Stimulated activated naive B cell treated with anti-CD40 and anti-IgM and Interleukin-4, amounts not matched to agents 10 μg/mL and 1 μg/mL and 100 μg/mL, for 72 hours (primary cell): ENCODE measurements at regions not wholly inside any gene's neighbourhood (a gene's known extent, or its start where the extent isn't known, plus 50 kb on each side); places are given as distances from the start of the nearest gene placed in this dataset.
"Not testable (repeated sequence)": the region's sequence is repeated elsewhere in the genome, so short reads cannot be mapped to it uniquely, and the experiment has no call there.

Experiments used
- ATAC-seq, 2 donors: fragments of 150-1000 bp; cut with Tn5 transposase; replicated peaks; 2 replicates each; pipeline ENCODE4 v1.10.0; 2021; ENCODE audit warnings: moderate library complexity in 1 of 2
- DNase-seq: peaks from one replicate; pipeline ENCODE4 v3.0.0; 2021
- H3K27ac Mint-ChIP-seq: one replicate; pipeline ENCODE4 v1.8.0; 2022; ENCODE audit warnings: mild to moderate bottlenecking, mixed read lengths
- H3K27me3 Mint-ChIP-seq, 2 donors: one replicate each; pipeline ENCODE4 v1.8.0; 2022; ENCODE audit warnings: mixed read lengths in 2 of 2
- H3K36me3 Mint-ChIP-seq, 2 donors: one replicate each; pipeline ENCODE4 v1.8.0; 2022; ENCODE audit warnings: mixed read lengths in 2 of 2, mild to moderate bottlenecking in 1 of 2
- H3K4me1 Mint-ChIP-seq, 2 donors: one replicate each; pipeline ENCODE4 v1.8.0; 2022; ENCODE audit warnings: mixed read lengths in 2 of 2, mild to moderate bottlenecking in 1 of 2
- H3K4me3 Mint-ChIP-seq, 2 donors: one replicate each; pipeline ENCODE4 v1.8.0; 2022; ENCODE audit warnings: mild to moderate bottlenecking in 2 of 2, mixed read lengths in 2 of 2, moderate library complexity in 1 of 2
- H3K9me3 Mint-ChIP-seq, 2 donors: one replicate each; pipeline ENCODE4 v1.8.0; 2022; ENCODE audit warnings: mixed read lengths in 2 of 2, mild to moderate bottlenecking in 1 of 2

DNA sequence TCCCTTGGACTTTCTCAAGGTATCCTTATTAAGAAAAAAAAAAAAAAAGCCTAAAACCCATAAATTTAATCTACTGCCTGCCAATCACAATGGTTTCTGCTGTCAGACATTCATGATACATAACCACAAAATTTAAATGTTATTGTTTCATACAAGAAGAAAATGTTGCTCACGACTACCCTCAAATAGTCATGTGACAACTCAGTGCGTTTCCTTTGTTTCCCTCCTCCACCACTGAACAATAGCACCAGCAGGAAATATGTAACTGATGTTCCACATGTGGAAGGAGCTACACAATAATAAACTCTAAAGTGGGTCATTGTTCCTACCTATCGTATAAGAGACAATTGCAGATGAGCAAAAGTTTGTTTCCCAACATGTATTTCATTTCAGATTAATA lies 244.1 kb upstream of the EDNRA start:
- no peaks in the 10 kb centered on the region for H3K4me1 Mint-ChIP-seq
- DNase-seq (no peak), ATAC-seq (no peak)
- H3K27me3 Mint-ChIP-seq, result no peaks in the 10 kb centered on the region
- no peaks in the 10 kb centered on the region for H3K36me3 Mint-ChIP-seq
- H3K9me3 Mint-ChIP-seq, result peaks cover 0 to 2% of the 10 kb centered on the region in 2 donors
- H3K27ac Mint-ChIP-seq, result no peak overlapping the region
- H3K4me3 Mint-ChIP-seq, result no peak overlapping the region

- no peaks in the 10 kb centered on the region for H3K27me3 Mint-ChIP-seq
- ATAC-seq, result no peak
- no peaks in the 10 kb centered on the region for H3K36me3 Mint-ChIP-seq
- no peaks in the 10 kb centered on the region for H3K4me1 Mint-ChIP-seq
- H3K4me3 Mint-ChIP-seq, result no peak overlapping the region
- H3K27ac Mint-ChIP-seq, result no peak overlapping the region
- peaks cover 0 to 1% of the 10 kb centered on the region in 2 donors for H3K9me3 Mint-ChIP-seq
- no peak for DNase-seq
Measured at GRCh38 chr4:147244786-147245185, 236.1 kb upstream of the EDNRA start.

GRCh38 chr4:147246096-147246495 lies 234.8 kb upstream of the EDNRA start:
- Mint-ChIP-seq H3K9me3 (peaks cover 0 to 1% of the 10 kb centered on the region in 2 donors), H3K27ac (no peak overlapping the region), H3K4me1 (no peaks in the 10 kb centered on the region), H3K36me3 (no peaks in the 10 kb centered on the region), H3K4me3 (no peak overlapping the region), H3K27me3 (no peaks in the 10 kb centered on the region)
- ATAC-seq (peak in 1 of 2 donors; percentile 19), DNase-seq (no peak)

DNA sequence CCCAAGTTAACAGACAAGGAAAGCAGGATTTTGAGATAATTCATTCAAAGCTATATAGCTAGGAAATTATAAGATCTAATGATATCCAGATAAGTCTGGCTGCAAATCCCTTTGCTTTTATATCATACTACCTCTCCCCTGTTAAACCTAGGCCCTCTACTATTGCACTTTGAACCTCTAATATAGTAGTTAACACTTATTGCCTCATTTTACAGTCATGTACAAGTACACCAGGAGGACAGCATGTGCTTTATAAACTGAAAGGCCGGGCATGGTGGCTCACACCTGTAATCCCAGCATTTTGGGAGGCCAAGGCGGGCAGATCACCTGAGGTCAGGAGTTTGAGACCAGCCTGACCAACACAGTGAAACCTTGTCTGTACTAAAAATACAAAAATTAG lies 234.4 kb upstream of the EDNRA start:
- not testable (repeated sequence) for DNase-seq, H3K27ac Mint-ChIP-seq, ATAC-seq, H3K27me3 Mint-ChIP-seq, H3K4me3 Mint-ChIP-seq, H3K4me1 Mint-ChIP-seq, H3K36me3 Mint-ChIP-seq, H3K9me3 Mint-ChIP-seq

- peaks cover 0 to 1% of the 10 kb centered on the region in 2 donors for H3K9me3 Mint-ChIP-seq
- no peaks in the 10 kb centered on the region for H3K27me3 Mint-ChIP-seq
- no peak overlapping the region for H3K4me3 Mint-ChIP-seq
- no peaks in the 10 kb centered on the region for H3K36me3 Mint-ChIP-seq
- ATAC-seq, result no peak
- no peak for DNase-seq
- no peak overlapping the region for H3K27ac Mint-ChIP-seq
- no peaks in the 10 kb centered on the region for H3K4me1 Mint-ChIP-seq
Measured at GRCh38 chr4:147247579-147247978, 233.3 kb upstream of the EDNRA start.

DNA sequence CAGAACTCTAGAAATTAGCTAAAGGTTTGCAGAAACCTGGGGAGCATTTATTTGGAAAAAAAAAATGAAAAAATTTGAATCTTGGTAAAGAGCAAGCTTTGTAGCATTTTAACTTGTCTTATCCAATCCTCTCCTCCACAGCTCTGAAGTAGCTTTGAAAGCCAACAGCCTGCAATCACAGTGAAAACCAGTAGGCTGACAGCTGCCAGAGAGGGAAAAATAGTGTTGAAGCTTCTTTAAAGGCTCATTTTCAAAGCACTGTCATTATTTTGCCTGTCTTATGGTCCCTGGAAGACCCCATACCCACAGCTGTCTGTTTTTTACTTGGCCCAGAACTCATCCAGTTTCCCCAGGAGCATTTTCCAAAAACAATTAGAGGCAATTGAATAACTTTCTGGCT lies 230.8 kb upstream of the EDNRA start:
- no peak overlapping the region for H3K27ac Mint-ChIP-seq
- no peaks in the 10 kb centered on the region for H3K4me1 Mint-ChIP-seq
- no peaks in the 10 kb centered on the region for H3K27me3 Mint-ChIP-seq
- H3K9me3 Mint-ChIP-seq, result peaks cover 5 to 7% of the 10 kb centered on the region in 2 donors
- no peak for ATAC-seq
- H3K36me3 Mint-ChIP-seq, result peaks cover 0 to 3% of the 10 kb centered on the region in 2 donors
- DNase-seq, result no peak
- H3K4me3 Mint-ChIP-seq, result no peak overlapping the region

DNA sequence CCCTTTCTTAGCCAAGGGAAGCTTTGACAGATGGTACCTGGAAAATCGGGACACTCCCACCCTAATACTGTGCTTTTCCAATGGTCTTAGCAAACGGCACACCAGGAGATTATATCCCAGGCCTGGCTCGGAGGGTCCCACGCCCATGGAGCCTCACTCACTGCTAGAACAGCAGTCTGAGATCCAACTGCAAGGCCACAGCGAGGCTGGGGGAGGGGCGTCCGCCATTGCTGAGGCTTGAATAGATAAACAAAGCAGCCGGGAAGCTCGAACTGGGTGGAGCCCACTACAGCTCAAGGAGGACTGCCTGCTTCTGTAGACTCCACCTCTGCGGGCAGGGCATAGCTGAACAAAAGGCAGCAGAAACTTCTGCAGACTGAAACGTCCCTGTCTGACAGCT lies 225.6 kb upstream of the EDNRA start:
- not testable (repeated sequence) for H3K27ac Mint-ChIP-seq, H3K27me3 Mint-ChIP-seq, H3K4me1 Mint-ChIP-seq

DNA sequence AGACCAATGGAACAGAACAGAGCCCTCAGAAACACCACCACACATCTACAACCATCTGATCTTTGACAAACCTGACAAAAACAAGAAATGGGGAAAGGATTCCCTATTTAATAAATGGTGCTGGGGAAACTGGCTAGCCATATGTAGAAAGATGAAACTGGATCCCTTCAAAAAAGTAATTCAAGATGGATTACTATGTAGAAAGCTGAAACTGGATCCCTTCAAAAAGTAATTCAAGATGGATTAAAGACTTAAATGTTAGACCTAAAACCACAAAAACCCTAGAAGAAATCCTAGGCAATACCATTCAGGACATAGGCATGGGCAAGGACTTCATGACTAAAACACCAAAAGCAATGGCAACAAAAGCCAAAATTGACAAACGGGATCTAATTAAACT lies 221.6 kb upstream of the EDNRA start:
- H3K27me3 Mint-ChIP-seq, ATAC-seq, DNase-seq, H3K9me3 Mint-ChIP-seq, H3K36me3 Mint-ChIP-seq, H3K27ac Mint-ChIP-seq, H3K4me3 Mint-ChIP-seq, H3K4me1 Mint-ChIP-seq: not testable (repeated sequence)

More for the DNA sequence above, 225.6 kb upstream of the EDNRA start:
- H3K4me3 Mint-ChIP-seq, H3K36me3 Mint-ChIP-seq, DNase-seq, ATAC-seq: not testable (repeated sequence)
- peaks cover 5 to 14% of the 10 kb centered on the region in 2 donors for H3K9me3 Mint-ChIP-seq

GRCh38 chr4:147284256-147284835 lies 196.6 kb upstream of the EDNRA start:
- Mint-ChIP-seq H3K27ac (no peak overlapping the region), H3K9me3 (peaks cover 5 to 10% of the 10 kb centered on the region in 2 donors)
- no peak for DNase-seq

GRCh38 chr4:147284935-147285334 lies 196.0 kb upstream of the EDNRA start:
- Mint-ChIP-seq H3K9me3 (peaks cover 5 to 7% of the 10 kb centered on the region in 2 donors), H3K27ac (no peak overlapping the region), H3K36me3 (no peaks in the 10 kb centered on the region), H3K27me3 (no peaks in the 10 kb centered on the region), H3K4me3 (no peak overlapping the region), H3K4me1 (no peaks in the 10 kb centered on the region)
- ATAC-seq (no peak), DNase-seq (no peak)

More at GRCh38 chr4:147284256-147284835, 196.6 kb upstream of the EDNRA start:
- Mint-ChIP-seq H3K4me1 (no peaks in the 10 kb centered on the region), H3K27me3 (no peaks in the 10 kb centered on the region), H3K4me3 (no peak overlapping the region), H3K36me3 (no peaks in the 10 kb centered on the region)
- ATAC-seq, result no peak

DNA sequence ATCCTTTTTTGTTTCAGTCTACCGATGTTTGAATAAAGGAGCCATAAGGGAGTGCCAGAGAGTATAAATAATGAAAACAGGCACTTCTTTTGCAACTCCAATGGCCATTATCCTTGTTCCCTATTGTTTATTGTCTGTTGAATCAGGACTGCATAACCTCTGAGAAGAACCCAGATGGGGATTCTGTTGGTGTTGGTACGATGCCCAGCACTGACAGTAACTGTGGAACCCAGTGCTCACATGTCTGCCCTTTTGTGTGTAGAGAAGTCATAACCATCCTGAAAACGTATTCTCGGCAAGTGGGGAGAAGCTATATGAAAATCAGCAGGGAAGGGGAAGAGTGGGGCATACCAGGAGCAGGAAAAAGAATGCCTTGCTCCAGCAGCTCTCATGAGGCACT lies 195.1 kb upstream of the EDNRA start:
- no peak overlapping the region for H3K27ac Mint-ChIP-seq
- ATAC-seq, result no peak
- no peak for DNase-seq
- no peaks in the 10 kb centered on the region for H3K4me1 Mint-ChIP-seq
- no peaks in the 10 kb centered on the region for H3K36me3 Mint-ChIP-seq
- H3K9me3 Mint-ChIP-seq, result peaks cover 0 to 6% of the 10 kb centered on the region in 2 donors
- H3K27me3 Mint-ChIP-seq, result no peaks in the 10 kb centered on the region
- H3K4me3 Mint-ChIP-seq, result no peak overlapping the region

DNA sequence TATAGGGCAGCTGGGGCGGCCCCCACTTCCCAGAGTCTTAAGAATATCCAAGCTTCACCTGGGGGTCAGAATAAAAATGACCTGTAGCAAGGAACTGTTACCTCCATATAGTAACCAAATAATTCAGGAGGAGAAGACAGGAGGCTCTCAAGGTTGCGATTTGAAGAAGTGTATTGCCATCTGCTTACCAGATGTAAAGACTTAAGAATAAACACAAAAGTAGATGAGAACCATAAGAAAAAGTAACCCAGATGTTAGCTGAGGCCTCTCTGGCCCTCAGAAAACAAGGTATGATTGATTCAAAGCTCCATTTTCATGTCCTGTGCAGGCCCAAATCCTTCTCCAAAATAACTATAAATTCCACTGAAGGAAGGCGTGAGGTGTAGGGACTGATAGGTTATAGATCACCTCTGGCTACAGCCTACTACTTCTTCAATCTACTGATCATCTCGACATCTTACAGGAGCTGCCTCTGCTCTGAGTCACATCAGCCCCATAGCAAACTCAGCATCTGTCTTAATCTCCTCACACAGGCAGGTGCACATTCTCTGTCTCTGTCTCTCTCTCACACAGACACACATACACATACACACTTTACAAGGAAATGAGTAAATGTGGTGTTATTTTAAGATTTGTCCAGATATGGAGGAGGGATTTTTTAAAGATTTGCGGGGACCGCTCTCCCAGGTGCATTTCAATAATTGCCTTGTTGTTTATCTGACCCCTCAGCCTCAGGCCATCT lies 193.9 kb upstream of the EDNRA start:
- Mint-ChIP-seq H3K27ac (no peak overlapping the region), H3K36me3 (no peaks in the 10 kb centered on the region), H3K4me3 (no peak overlapping the region), H3K9me3 (peaks cover 0 to 3% of the 10 kb centered on the region in 2 donors), H3K27me3 (no peaks in the 10 kb centered on the region), H3K4me1 (no peaks in the 10 kb centered on the region)
- ATAC-seq (no peak), DNase-seq (no peak)

DNA sequence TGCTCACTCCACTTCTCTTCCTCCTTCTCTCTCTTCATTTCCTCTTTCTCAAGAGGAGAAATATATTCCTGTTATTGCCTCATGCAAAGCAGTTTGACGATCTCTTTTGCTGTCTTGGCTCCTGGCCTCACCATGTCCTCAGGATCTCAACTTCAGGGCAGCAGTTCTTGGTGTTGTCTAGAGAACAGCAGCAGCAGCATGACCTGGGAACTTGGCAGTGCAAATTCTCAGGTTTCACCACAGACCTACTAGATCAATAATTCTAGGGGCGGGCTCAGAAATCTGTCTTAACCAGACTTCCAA lies 193.4 kb upstream of the EDNRA start:
- H3K36me3 Mint-ChIP-seq, result no peaks in the 10 kb centered on the region
- ATAC-seq (no peak), DNase-seq (no peak)
- H3K27ac Mint-ChIP-seq, result no peak overlapping the region
- peaks cover 0 to 3% of the 10 kb centered on the region in 2 donors for H3K9me3 Mint-ChIP-seq
- H3K4me1 Mint-ChIP-seq, result no peaks in the 10 kb centered on the region
- H3K27me3 Mint-ChIP-seq, result no peaks in the 10 kb centered on the region
- no peak overlapping the region for H3K4me3 Mint-ChIP-seq

DNA sequence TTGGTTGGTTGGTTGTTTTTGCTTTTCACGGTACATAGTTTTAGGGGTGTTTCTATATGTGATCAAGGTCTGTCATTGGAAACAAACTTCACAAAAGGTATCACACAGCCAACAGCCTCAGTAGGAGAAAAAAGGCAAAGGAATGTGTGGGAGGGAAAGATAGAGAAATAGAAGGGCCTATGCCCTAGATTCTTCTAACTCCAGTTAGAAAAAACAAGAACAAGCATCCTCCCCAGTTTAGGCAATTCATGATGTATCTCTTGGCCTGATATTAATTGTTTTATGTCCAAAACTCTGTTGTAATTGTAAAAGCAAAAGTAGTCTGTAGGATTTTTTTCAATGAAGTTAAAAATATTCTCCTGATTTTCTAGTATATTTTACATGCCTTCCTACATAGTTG lies 192.4 kb upstream of the EDNRA start:
- Mint-ChIP-seq H3K27ac (no peak overlapping the region), H3K4me3 (no peak overlapping the region), H3K36me3 (no peaks in the 10 kb centered on the region), H3K27me3 (no peaks in the 10 kb centered on the region), H3K4me1 (no peaks in the 10 kb centered on the region), H3K9me3 (peaks cover 0 to 1% of the 10 kb centered on the region in 2 donors)
- ATAC-seq, result no peak
- DNase-seq, result no peak

GRCh38 chr4:147289181-147289580 lies 191.7 kb upstream of the EDNRA start:
- ATAC-seq, result no peak
- Mint-ChIP-seq H3K9me3 (peaks cover 0 to 3% of the 10 kb centered on the region in 2 donors), H3K36me3 (no peaks in the 10 kb centered on the region), H3K4me3 (no peak overlapping the region), H3K27me3 (no peaks in the 10 kb centered on the region), H3K27ac (no peak overlapping the region), H3K4me1 (no peaks in the 10 kb centered on the region)
- DNase-seq, result no peak
